K562 (cell line): ENCODE measurements at regions not wholly inside any gene's neighbourhood (a gene's known extent, or its start where the extent isn't known, plus 50 kb on each side); places are given as distances from the start of the nearest gene placed in this dataset.

ENCODE experiments used
- FOXJ2 ChIP-seq: fragments of 200-800 bp; sonication (Bioruptor generic); IDR thresholded peaks from 2 replicates; pipeline ENCODE4 v1.6.1; 2016; ENCODE audit warnings: missing genetic modification characterization, missing compliant biosample characterization
- MAZ ChIP-seq, 2 experiments: fragments of 450-650 bp in 1 of 2; sonication (generic) in 1 of 2; formaldehyde crosslinking; IDR thresholded peaks in 1 of 2; conservative IDR thresholded peaks in 1 of 2; 2 replicates each; pipeline versions ENCODE4 v1.4.0 to v1.5.0; 2020; ENCODE audit warnings: mild to moderate bottlenecking in 1 of 2, missing genetic modification reagents in 1 of 2
- NFIC ChIP-seq: fragments of 450-650 bp; IDR thresholded peaks from 2 replicates; pipeline ENCODE4 v1.6.1; 2017; ENCODE audit warnings: mild to moderate bottlenecking, inconsistent platforms
- PCBP1 ChIP-seq: fragments of 200-400 bp; formaldehyde crosslinking; IDR thresholded peaks from 2 replicates; pipeline ENCODE4 v1.6.1; 2018; ENCODE audit warnings: mild to moderate bottlenecking, low read depth, low read length; ENCODE audit not compliant: poor library complexity, severe bottlenecking
- RUNX1 ChIP-seq: sonication (generic); IDR thresholded peaks from 2 replicates; pipeline ENCODE4 v1.6.1; 2016; ENCODE audit warnings: antibody characterized with exemption, low read depth
- TRIM28 ChIP-seq: fragments of 450-650 bp; IDR thresholded peaks from 2 replicates; pipeline ENCODE4 v1.6.1; 2017
- TF ChIP-seq, protein P1 (sequence below): fragments of 150-350 bp; conservative IDR thresholded peaks from 2 replicates; pipeline ENCODE4 v1.6.1; 2014; ENCODE audit warnings: low read length
- TF ChIP-seq, protein P2 (sequence below), 3 experiments: IDR thresholded peaks in 2 of 3; conservative IDR thresholded peaks in 1 of 3; 2 replicates each; pipeline ENCODE4 v1.5.1; 2011 to 2012; ENCODE audit warnings: low read length in 3 of 3, mild to moderate bottlenecking in 3 of 3, control low read depth in 2 of 3, improper control_type of control experiment in 1 of 3, inconsistent platforms in 1 of 3, low read depth in 1 of 3, mixed read lengths in 1 of 3, moderate library complexity in 1 of 3; ENCODE audit not compliant: insufficient read depth in 2 of 3

DNA sequence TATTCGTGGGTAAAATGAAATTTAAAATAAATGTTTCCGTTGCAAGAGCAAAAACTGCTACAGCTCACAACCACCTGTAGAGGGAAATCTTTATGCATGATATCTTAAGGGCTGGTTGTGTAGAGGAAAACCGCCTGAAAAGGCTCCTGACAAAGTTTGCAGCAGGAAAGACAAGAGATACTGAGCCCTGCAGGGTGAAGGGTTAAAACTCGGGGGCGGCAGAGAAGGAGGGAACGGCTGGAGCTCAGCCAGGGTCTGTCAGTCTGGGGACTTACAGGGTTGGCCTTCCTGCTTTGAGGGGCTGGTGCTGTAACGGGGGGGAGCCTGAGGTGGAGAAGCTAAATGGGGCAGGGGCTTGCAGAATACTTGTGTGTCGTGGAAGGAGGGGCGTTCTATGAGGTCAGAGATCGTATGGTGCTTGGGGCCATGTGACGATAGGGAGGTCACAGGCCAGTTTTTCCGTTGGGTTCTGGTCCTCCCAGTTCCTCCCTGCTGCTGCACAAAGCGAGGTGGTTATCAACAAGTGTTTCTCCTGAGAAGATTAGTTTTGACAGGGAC is 122.9 kb upstream of the HSD17B12 start (continued):
- TF ChIP-seq, protein P1, sequence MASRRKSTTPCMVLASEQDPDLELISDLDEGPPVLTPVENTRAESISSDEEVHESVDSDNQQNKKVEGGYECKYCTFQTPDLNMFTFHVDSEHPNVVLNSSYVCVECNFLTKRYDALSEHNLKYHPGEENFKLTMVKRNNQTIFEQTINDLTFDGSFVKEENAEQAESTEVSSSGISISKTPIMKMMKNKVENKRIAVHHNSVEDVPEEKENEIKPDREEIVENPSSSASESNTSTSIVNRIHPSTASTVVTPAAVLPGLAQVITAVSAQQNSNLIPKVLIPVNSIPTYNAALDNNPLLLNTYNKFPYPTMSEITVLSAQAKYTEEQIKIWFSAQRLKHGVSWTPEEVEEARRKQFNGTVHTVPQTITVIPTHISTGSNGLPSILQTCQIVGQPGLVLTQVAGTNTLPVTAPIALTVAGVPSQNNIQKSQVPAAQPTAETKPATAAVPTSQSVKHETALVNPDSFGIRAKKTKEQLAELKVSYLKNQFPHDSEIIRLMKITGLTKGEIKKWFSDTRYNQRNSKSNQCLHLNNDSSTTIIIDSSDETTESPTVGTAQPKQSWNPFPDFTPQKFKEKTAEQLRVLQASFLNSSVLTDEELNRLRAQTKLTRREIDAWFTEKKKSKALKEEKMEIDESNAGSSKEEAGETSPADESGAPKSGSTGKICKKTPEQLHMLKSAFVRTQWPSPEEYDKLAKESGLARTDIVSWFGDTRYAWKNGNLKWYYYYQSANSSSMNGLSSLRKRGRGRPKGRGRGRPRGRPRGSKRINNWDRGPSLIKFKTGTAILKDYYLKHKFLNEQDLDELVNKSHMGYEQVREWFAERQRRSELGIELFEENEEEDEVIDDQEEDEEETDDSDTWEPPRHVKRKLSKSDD, result no peak
- TF ChIP-seq MAZ (CRISPR knock-in tag; conservative IDR thresholded peaks at IDR 0.05 in 1 of 2, IDR thresholded peaks at IDR 0.05 in 1 of 2) (0 out of 4 replicates have a peak, but pooled peaks of 1 of the 2 experiments have one; percentile 17), NFIC (0 out of 2 replicates have a peak, but pooled peaks have one; percentile 16), PCBP1 (no peak), RUNX1 (no peak), FOXJ2 (tag) (no peak), TRIM28 (no peak)
- TF ChIP-seq, protein P2, sequence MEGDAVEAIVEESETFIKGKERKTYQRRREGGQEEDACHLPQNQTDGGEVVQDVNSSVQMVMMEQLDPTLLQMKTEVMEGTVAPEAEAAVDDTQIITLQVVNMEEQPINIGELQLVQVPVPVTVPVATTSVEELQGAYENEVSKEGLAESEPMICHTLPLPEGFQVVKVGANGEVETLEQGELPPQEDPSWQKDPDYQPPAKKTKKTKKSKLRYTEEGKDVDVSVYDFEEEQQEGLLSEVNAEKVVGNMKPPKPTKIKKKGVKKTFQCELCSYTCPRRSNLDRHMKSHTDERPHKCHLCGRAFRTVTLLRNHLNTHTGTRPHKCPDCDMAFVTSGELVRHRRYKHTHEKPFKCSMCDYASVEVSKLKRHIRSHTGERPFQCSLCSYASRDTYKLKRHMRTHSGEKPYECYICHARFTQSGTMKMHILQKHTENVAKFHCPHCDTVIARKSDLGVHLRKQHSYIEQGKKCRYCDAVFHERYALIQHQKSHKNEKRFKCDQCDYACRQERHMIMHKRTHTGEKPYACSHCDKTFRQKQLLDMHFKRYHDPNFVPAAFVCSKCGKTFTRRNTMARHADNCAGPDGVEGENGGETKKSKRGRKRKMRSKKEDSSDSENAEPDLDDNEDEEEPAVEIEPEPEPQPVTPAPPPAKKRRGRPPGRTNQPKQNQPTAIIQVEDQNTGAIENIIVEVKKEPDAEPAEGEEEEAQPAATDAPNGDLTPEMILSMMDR (IDR thresholded peaks at IDR 0.05 in 2 of 3, conservative IDR thresholded peaks at IDR 0.05 in 1 of 3; ENCODE audit: insufficient read depth in 2 of 3, low read depth in 1 of 3, low read length in 3 of 3), result peak in 2 of 3 experiments; percentile 11 to 49; a peak in 2 of 6 replicates
